ENCODE measurements at regions not wholly inside any gene's neighbourhood (a gene's known extent, or its start where the extent isn't known, plus 50 kb on each side); places are given as distances from the start of the nearest gene placed in this dataset.

DNA sequence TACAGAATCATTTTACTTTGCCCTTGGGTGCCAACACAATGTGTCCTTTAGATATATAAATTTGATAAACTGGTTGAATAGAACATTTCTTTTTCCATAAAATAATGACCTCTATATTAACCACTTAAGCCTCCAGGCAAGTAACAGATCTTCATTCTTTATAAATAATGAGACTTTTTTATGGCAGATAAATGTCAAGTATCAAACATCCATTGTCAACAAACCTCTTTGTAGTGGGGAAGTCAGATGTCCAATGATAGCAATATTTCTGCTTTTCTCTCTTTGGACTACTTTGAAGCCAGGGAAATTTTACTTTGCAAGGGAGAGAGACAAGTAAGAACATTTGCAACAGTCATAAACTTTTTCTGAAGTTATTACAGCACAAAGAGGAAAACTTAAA lies 841.2 kb downstream of the CDH8 start:
- H3K27ac ChIP-seq, result no peak overlapping the region
- no peak for DNase-seq

DNA sequence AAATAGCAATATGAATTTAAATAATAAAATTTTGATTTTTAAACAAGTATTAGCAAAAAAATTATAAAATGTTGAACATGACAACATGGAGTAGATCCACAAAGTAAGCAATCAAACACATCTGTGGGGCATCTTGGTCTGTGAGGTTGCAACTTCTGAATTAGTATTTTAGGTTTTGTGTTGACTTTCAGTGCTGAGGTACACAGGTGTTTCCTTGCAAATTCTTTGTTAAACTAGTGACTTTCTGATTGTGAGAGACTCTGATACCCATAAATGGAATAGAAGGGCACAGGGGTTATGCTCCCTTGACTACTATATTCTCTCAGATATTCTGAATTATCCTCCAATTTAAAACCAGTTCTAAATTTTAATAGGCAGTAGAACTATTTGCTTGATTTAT lies 841.7 kb downstream of the CDH8 start:
- Histone ChIP-seq H3K36me3 (no peaks in the 10 kb centered on the region), H3K4me1 (ENCODE audit: insufficient read depth) (no peaks in the 10 kb centered on the region), H3K4me3 (no peak overlapping the region), H3K27ac (no peak overlapping the region), H3K9me3 (no peaks in the 10 kb centered on the region), H3K27me3 (no peaks in the 10 kb centered on the region)
- intact Hi-C loops (cut with DNase I), result loop anchor here in 1 of 4 donors (5.0 kb wide), 1 partner anchor 1498 kb away; no protein-coding TSS in a partner anchor
- DNase-seq, result no peak
- TF ChIP-seq POLR2A (IDR thresholded peaks at IDR 0.05) (no peak), EP300 (IDR thresholded peaks at IDR 0.05) (no peak)
- TF ChIP-seq, protein P1, sequence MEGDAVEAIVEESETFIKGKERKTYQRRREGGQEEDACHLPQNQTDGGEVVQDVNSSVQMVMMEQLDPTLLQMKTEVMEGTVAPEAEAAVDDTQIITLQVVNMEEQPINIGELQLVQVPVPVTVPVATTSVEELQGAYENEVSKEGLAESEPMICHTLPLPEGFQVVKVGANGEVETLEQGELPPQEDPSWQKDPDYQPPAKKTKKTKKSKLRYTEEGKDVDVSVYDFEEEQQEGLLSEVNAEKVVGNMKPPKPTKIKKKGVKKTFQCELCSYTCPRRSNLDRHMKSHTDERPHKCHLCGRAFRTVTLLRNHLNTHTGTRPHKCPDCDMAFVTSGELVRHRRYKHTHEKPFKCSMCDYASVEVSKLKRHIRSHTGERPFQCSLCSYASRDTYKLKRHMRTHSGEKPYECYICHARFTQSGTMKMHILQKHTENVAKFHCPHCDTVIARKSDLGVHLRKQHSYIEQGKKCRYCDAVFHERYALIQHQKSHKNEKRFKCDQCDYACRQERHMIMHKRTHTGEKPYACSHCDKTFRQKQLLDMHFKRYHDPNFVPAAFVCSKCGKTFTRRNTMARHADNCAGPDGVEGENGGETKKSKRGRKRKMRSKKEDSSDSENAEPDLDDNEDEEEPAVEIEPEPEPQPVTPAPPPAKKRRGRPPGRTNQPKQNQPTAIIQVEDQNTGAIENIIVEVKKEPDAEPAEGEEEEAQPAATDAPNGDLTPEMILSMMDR (IDR thresholded peaks at IDR 0.05), result no peak

More for the DNA sequence above, 841.2 kb downstream of the CDH8 start:
- Histone ChIP-seq H3K27me3 (no peaks in the 10 kb centered on the region), H3K4me1 (ENCODE audit: insufficient read depth) (no peaks in the 10 kb centered on the region), H3K4me3 (no peak overlapping the region), H3K9me3 (no peaks in the 10 kb centered on the region), H3K36me3 (no peaks in the 10 kb centered on the region)
- intact Hi-C loops (cut with DNase I), result no loop called here
- no peak for TF ChIP-seq EP300 (IDR thresholded peaks at IDR 0.05)
- TF ChIP-seq, protein P1 (IDR thresholded peaks at IDR 0.05), result no peak
- TF ChIP-seq POLR2A (IDR thresholded peaks at IDR 0.05), result no peak

DNA sequence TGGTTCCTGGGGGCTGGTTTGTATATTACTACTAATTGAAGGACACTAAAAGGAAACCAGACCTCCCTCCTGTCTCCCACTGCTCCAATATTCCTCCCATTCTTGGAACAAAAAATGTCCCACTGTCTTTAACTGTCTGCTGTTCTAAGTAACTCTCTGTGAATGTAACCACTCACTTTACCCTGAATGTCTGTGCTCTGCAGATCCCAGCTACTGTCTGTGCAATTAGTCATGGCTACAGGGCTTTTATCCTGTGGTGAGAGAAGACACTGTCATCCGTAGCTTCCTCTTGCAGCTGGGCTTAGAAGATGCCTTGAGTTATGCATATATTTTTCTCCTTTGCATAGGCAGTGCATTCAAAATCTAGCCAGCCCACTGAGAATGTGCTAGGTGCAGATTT lies 853.8 kb downstream of the CDH8 start:
- Histone ChIP-seq H3K27ac (no peak overlapping the region), H3K4me1 (ENCODE audit: insufficient read depth) (no peaks in the 10 kb centered on the region), H3K36me3 (no peaks in the 10 kb centered on the region), H3K4me3 (no peak overlapping the region), H3K9me3 (no peaks in the 10 kb centered on the region), H3K27me3 (no peaks in the 10 kb centered on the region)
- no peak for DNase-seq
- TF ChIP-seq EP300 (IDR thresholded peaks at IDR 0.05) (no peak), POLR2A (IDR thresholded peaks at IDR 0.05) (no peak)
- TF ChIP-seq, protein P1 (IDR thresholded peaks at IDR 0.05), result no peak
- WGBS, 3 donors, result 44 to 54% (median 50%) methylated on average over 1 of the region's 1 CpG
- intact Hi-C loops (cut with DNase I), result no loop called here

DNA sequence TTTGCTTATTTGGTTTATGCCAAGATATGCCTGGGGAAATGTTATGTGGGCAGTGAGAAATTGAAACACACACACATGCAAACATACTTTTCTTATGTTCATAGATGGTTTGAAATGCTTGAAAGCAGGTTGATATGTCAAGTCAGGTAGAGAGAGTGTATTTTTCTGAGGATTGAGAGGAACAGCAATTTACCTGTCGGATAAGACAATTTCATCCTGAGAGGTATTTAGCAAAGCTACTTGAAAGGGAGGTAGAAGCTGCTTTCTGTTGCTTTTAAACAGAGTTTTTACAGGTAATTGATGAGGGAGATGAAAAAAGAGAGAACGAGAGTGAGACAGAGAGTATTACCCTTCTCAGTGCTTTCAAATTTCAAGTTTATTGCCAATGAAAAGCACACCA lies 854.3 kb downstream of the CDH8 start:
- no peak overlapping the region for H3K27ac ChIP-seq
- H3K4me3 ChIP-seq, result no peak overlapping the region
- H3K9me3 ChIP-seq, result no peaks in the 10 kb centered on the region
- no peaks in the 10 kb centered on the region for H3K4me1 ChIP-seq (ENCODE audit: insufficient read depth)
- DNase-seq, result no peak
- no peaks in the 10 kb centered on the region for H3K27me3 ChIP-seq
- WGBS, 3 donors, result 63 to 73% (median 66%) methylated on average over 2 of the region's 2 CpGs
- no peak for TF ChIP-seq POLR2A (IDR thresholded peaks at IDR 0.05)
- TF ChIP-seq EP300 (IDR thresholded peaks at IDR 0.05), result no peak
- TF ChIP-seq, protein P1 (IDR thresholded peaks at IDR 0.05), result no peak
- H3K36me3 ChIP-seq, result no peaks in the 10 kb centered on the region
- intact Hi-C loops (cut with DNase I), result no loop called here

DNA sequence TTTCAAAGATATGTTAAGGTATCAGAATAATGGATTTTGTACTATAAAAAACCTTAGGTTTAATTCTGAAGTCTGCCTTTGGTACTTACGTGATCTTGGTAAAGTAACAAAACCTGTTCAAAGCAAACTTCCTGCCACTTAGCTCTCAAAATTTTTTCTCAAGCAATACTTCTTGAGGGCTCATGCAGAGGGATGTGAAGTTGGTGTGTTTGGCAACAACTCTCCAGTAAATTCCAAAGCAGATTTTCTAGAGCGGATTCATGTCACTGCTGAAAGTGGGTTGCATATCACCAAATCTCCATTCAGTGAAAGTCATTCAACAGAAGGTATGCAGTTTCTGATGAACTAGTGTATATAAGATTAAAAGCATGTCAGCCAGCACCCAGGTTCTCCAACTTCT lies 856.7 kb downstream of the CDH8 start:
- intact Hi-C loops (cut with DNase I), result no loop called here
- TF ChIP-seq EP300 (IDR thresholded peaks at IDR 0.05), result no peak
- Histone ChIP-seq H3K4me1 (ENCODE audit: insufficient read depth) (no peaks in the 10 kb centered on the region), H3K36me3 (no peaks in the 10 kb centered on the region), H3K27me3 (no peaks in the 10 kb centered on the region), H3K27ac (no peak overlapping the region), H3K4me3 (no peak overlapping the region), H3K9me3 (no peaks in the 10 kb centered on the region)
- DNase-seq, result no peak
- 79 to 92% (median 81%) methylated on average over 2 of the region's 2 CpGs for WGBS, 3 donors

Measured in ovary (tissue), 7 donors.